ENCODE measurements at regions not wholly inside any gene's neighbourhood (a gene's known extent, or its start where the extent isn't known, plus 50 kb on each side); places are given as distances from the start of the nearest gene placed in this dataset.

- no peak for DNase-seq
Observed at GRCh38 chr3:44098656-44099415, 142.8 kb upstream of the TOPAZ1 start.

GRCh38 chr3:44099566-44100297, 142.0 kb upstream of the TOPAZ1 start:
- no peak for DNase-seq

GRCh38 chr3:44100298-44100695, 141.4 kb upstream of the TOPAZ1 start:
- DNase-seq, result no peak

- no peak for DNase-seq
Observed at GRCh38 chr3:44104043-44104442, 137.6 kb upstream of the TOPAZ1 start.

- peak; percentile 60 for DNase-seq
Observed at GRCh38 chr3:44104668-44105321, 136.9 kb upstream of the TOPAZ1 start.

GRCh38 chr3:44105571-44105970, 136.1 kb upstream of the TOPAZ1 start:
- DNase-seq, result no peak

GRCh38 chr3:44106756-44107155, 134.9 kb upstream of the TOPAZ1 start:
- DNase-seq, result no peak

GRCh38 chr3:44108481-44108880, 133.2 kb upstream of the TOPAZ1 start:
- DNase-seq, result no peak

- no peak for DNase-seq
Observed at GRCh38 chr3:44109771-44110361, 131.8 kb upstream of the TOPAZ1 start.

- DNase-seq, result no peak
Observed at GRCh38 chr3:44110648-44111047, 131.0 kb upstream of the TOPAZ1 start.

- DNase-seq, result no peak
Observed at GRCh38 chr3:44111482-44111881, 130.2 kb upstream of the TOPAZ1 start.

GRCh38 chr3:44114142-44114541, 127.5 kb upstream of the TOPAZ1 start:
- DNase-seq, result peak; percentile 75

- no peak for DNase-seq
Observed at GRCh38 chr3:44117239-44117638, 124.4 kb upstream of the TOPAZ1 start.

- no peak for DNase-seq
Observed at GRCh38 chr3:44117736-44118135, 124.0 kb upstream of the TOPAZ1 start.

GRCh38 chr3:44120721-44121582, 120.7 kb upstream of the TOPAZ1 start:
- DNase-seq, result no peak

- no peak for DNase-seq
Observed at GRCh38 chr3:44125246-44125645, 116.4 kb upstream of the TOPAZ1 start.

- no peak for DNase-seq
Observed at GRCh38 chr3:44125882-44126281, 115.8 kb upstream of the TOPAZ1 start.

- no peak for DNase-seq
Observed at GRCh38 chr3:44128057-44128775, 113.5 kb upstream of the TOPAZ1 start.

- DNase-seq, result no peak
Observed at GRCh38 chr3:44130249-44130648, 111.4 kb upstream of the TOPAZ1 start.

- no peak for DNase-seq
Observed at GRCh38 chr3:44132061-44132460, 109.6 kb upstream of the TOPAZ1 start.

GRCh38 chr3:44132593-44132992, 109.1 kb upstream of the TOPAZ1 start:
- DNase-seq, result no peak

GRCh38 chr3:44136421-44136820, 105.3 kb upstream of the TOPAZ1 start:
- DNase-seq, result no peak

All from activated CD8-positive, alpha-beta memory T cell treated with anti-CD3 and anti-CD28 coated beads, Interleukin-2, amount 50 U/mL, for 48 hours (primary cell).